ENCODE measurements at regions not wholly inside any gene's neighbourhood (a gene's known extent, or its start where the extent isn't known, plus 50 kb on each side); places are given as distances from the start of the nearest gene placed in this dataset.

- H3K27me3 ChIP-seq = no peaks in the 10 kb centered on the region
- H3K36me3 ChIP-seq = no peaks in the 10 kb centered on the region
- no peak overlapping the region for H3K27ac ChIP-seq
- no peaks in the 10 kb centered on the region for H3K4me1 ChIP-seq
- intact Hi-C loops (cut with DNase I) = no loop called here
- no peak for TF ChIP-seq CTCF (IDR thresholded peaks at IDR 0.05)
- H3K9me3 ChIP-seq = no peaks in the 10 kb centered on the region
- DNase-seq (no peak), ATAC-seq (no peak)
- H3K4me3 ChIP-seq = no peak overlapping the region
Measured at GRCh38 chr15:35934383-35935049, 388.6 kb upstream of the DPH6 start.

- DNase-seq (no peak), ATAC-seq (no peak)
- no peak overlapping the region for H3K4me3 ChIP-seq
- H3K36me3 ChIP-seq = no peaks in the 10 kb centered on the region
- intact Hi-C loops (cut with DNase I) = no loop called here
- no peaks in the 10 kb centered on the region for H3K9me3 ChIP-seq
- no peaks in the 10 kb centered on the region for H3K27me3 ChIP-seq
- no peaks in the 10 kb centered on the region for H3K4me1 ChIP-seq
- H3K27ac ChIP-seq = no peak overlapping the region
- TF ChIP-seq CTCF (IDR thresholded peaks at IDR 0.05) = no peak
Measured at GRCh38 chr15:35936284-35936683, 390.3 kb upstream of the DPH6 start.

- Histone ChIP-seq H3K36me3 (no peaks in the 10 kb centered on the region), H3K27me3 (no peaks in the 10 kb centered on the region), H3K4me3 (no peak overlapping the region), H3K4me1 (no peaks in the 10 kb centered on the region), H3K27ac (no peak overlapping the region), H3K9me3 (no peaks in the 10 kb centered on the region)
- DNase-seq (no peak), ATAC-seq (no peak)
- intact Hi-C loops (cut with DNase I) = no loop called here
- no peak for TF ChIP-seq CTCF (IDR thresholded peaks at IDR 0.05)
Measured at GRCh38 chr15:35937380-35937779, 391.4 kb upstream of the DPH6 start.

GRCh38 chr15:35944945-35945585 is 399.1 kb upstream of the DPH6 start:
- Histone ChIP-seq H3K27me3 (no peaks in the 10 kb centered on the region), H3K27ac (no peak overlapping the region), H3K9me3 (peaks cover 0 to 3% of the 10 kb centered on the region in 2 donors), H3K4me3 (no peak overlapping the region), H3K36me3 (no peaks in the 10 kb centered on the region), H3K4me1 (no peaks in the 10 kb centered on the region)
- peak in 1 of 4 donors; percentile 16 for DNase-seq
- TF ChIP-seq CTCF (IDR thresholded peaks at IDR 0.05) = no peak
- ATAC-seq = no peak
- intact Hi-C loops (cut with DNase I) = no loop called here

- Histone ChIP-seq H3K27ac (no peak overlapping the region), H3K36me3 (no peaks in the 10 kb centered on the region), H3K9me3 (peaks cover 0 to 3% of the 10 kb centered on the region in 2 donors), H3K4me1 (no peaks in the 10 kb centered on the region), H3K27me3 (no peaks in the 10 kb centered on the region), H3K4me3 (no peak overlapping the region)
- intact Hi-C loops (cut with DNase I) = no loop called here
- DNase-seq = no peak
- TF ChIP-seq CTCF (IDR thresholded peaks at IDR 0.05) = no peak
- ATAC-seq = no peak
Measured at GRCh38 chr15:35953424-35953823, 407.5 kb upstream of the DPH6 start.
